Left ventricle myocardium inferior (tissue), 1 donor: ENCODE measurements at regions not wholly inside any gene's neighbourhood (a gene's known extent, or its start where the extent isn't known, plus 50 kb on each side); places are given as distances from the start of the nearest gene placed in this dataset.

Experiments used
- DNase-seq: peaks from one replicate; pipeline ENCODE4 v3.0.0-alpha.2; 2020
- H3K27ac ChIP-seq: fragments of 200-600 bp; replicated peaks from 2 replicates; pipeline ENCODE4 v1.8.0; 2021
- H3K27me3 ChIP-seq: fragments of 200-600 bp; 2 replicates; pipeline ENCODE4 v1.8.0; 2021; ENCODE audit warnings: low read depth
- H3K36me3 ChIP-seq: fragments of 200-600 bp; 2 replicates; pipeline ENCODE4 v1.8.0; 2021
- H3K4me1 ChIP-seq: fragments of 200-600 bp; 2 replicates; pipeline ENCODE4 v1.8.0; 2021
- H3K4me3 ChIP-seq: fragments of 200-600 bp; 2 replicates; pipeline ENCODE4 v1.8.0; 2021; ENCODE audit warnings: mild to moderate bottlenecking, moderate library complexity
- H3K9me3 ChIP-seq: fragments of 200-600 bp; replicated peaks from 2 replicates; pipeline ENCODE4 v1.8.0; 2021
- CTCF ChIP-seq: fragments of 200-600 bp; IDR thresholded peaks from 2 replicates; pipeline ENCODE4 v1.8.0; 2021; ENCODE audit warnings: antibody characterized with exemption, mild to moderate bottlenecking, borderline replicate concordance
- intact Hi-C: fragments of 100-400 bp; cut with micrococcal nuclease; formaldehyde crosslinking; loops from one replicate; pipeline ENCODE4 v1.11.0; 2022
- donor health status: DM: no; HTN: yes; CAD: no; lungs with severe emphysema.

DNA sequence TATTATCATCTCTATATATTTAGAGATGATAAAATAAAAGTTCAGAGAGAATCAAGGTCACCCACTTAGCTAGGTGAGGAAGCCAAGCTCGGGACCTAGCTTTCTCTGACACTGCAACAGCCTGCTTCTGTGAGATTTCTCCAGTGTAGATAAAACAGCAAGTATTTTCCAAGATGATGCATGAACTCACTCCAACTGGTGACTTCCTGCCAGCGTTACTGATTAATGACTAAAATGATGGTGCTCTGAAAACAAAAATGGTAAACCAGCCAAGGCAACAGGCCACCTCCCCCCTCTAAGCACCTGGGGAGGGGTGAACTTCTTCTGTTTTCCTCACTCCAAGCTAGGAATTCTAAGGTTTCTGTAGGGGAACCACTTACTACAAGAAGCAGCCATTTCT is 510.2 kb upstream of the ID2 start:
- intact Hi-C loops, result no loop called here
- H3K4me3 ChIP-seq, result no peak overlapping the region
- H3K27ac ChIP-seq, result no peak overlapping the region
- DNase-seq, result no peak
- no peaks in the 10 kb centered on the region for H3K27me3 ChIP-seq
- H3K9me3 ChIP-seq, result peaks cover 7% of the 10 kb centered on the region
- peaks cover 17% of the 10 kb centered on the region for H3K4me1 ChIP-seq
- H3K36me3 ChIP-seq, result no peaks in the 10 kb centered on the region
- TF ChIP-seq CTCF, result no peak

- no peak for TF ChIP-seq CTCF
- no peak overlapping the region for H3K4me3 ChIP-seq
- H3K9me3 ChIP-seq, result peaks cover 7% of the 10 kb centered on the region
- H3K36me3 ChIP-seq, result no peaks in the 10 kb centered on the region
- no peaks in the 10 kb centered on the region for H3K27me3 ChIP-seq
- peaks cover 17% of the 10 kb centered on the region for H3K4me1 ChIP-seq
- DNase-seq, result no peak
- H3K27ac ChIP-seq, result no peak overlapping the region
- intact Hi-C loops, result no loop called here
Observed at GRCh38 chr2:8172661-8173060, 509.2 kb upstream of the ID2 start.

GRCh38 chr2:8174641-8175257 is 507.1 kb upstream of the ID2 start:
- peaks cover 17% of the 10 kb centered on the region for H3K4me1 ChIP-seq
- H3K36me3 ChIP-seq, result no peaks in the 10 kb centered on the region
- TF ChIP-seq CTCF, result no peak
- H3K9me3 ChIP-seq, result peaks cover 16% of the 10 kb centered on the region
- no peaks in the 10 kb centered on the region for H3K27me3 ChIP-seq
- H3K27ac ChIP-seq, result no peak overlapping the region
- H3K4me3 ChIP-seq, result no peak overlapping the region
- intact Hi-C loops, result no loop called here
- DNase-seq, result no peak

DNA sequence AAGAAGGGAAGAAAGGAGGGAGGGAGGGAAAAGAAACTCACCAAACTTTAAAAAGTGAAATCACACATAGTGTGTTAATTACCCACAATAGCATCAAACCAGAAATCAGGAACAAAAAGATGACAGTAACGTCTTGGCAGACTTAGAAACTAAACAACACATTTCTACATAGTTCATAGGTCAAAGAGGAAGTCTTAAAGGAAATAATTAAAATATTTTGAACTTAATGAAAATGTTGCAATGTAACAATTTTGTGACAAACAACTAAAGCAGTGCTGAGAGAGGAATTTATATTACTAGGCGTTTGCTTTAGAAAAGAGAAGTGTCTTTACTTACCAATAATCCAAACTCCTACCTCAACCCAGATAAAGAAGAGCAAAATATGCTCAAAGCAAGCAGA is 505.0 kb upstream of the ID2 start:
- Histone ChIP-seq H3K36me3 (no peaks in the 10 kb centered on the region), H3K4me3 (no peak overlapping the region), H3K27ac (no peak overlapping the region), H3K9me3 (peaks cover 28% of the 10 kb centered on the region), H3K4me1 (peaks cover under 1% of the 10 kb centered on the region), H3K27me3 (no peaks in the 10 kb centered on the region)
- TF ChIP-seq CTCF, result no peak
- intact Hi-C loops, result no loop called here
- DNase-seq, result no peak

- no peak overlapping the region for H3K27ac ChIP-seq
Observed at GRCh38 chr2:8177566-8177965, 504.3 kb upstream of the ID2 start.

More at GRCh38 chr2:8177566-8177965, 504.3 kb upstream of the ID2 start:
- intact Hi-C loops, result no loop called here
- Histone ChIP-seq H3K36me3 (no peaks in the 10 kb centered on the region), H3K27me3 (no peaks in the 10 kb centered on the region), H3K4me3 (no peak overlapping the region), H3K9me3 (peaks cover 28% of the 10 kb centered on the region), H3K4me1 (no peaks in the 10 kb centered on the region)
- DNase-seq, result no peak
- TF ChIP-seq CTCF, result no peak
